ENCODE measurements at regions not wholly inside any gene's neighbourhood (a gene's known extent, or its start where the extent isn't known, plus 50 kb on each side); places are given as distances from the start of the nearest gene placed in this dataset.

DNA sequence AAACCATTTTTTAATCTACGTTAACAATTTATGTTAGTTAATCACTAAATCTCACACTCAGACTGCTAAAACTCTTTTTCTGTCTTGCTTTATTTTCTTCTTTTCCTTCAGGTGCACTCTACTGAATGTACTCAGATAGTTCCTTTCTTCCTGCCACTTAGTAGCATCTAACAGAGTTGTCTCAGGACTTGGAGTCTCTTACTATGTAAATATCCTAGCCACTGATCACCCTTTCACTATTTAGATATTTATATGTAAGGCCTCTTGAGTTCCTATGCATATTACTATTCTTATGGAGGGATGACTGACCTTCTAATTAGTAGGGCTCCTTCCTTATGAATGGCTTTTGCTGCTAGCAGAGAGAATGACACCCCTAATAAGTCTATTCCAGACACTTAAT, 586.3 kb downstream of the RERGL start:
- Histone ChIP-seq H3K79me2 (no peaks in the 10 kb centered on the region), H3K9me3 (ENCODE audit: control insufficient read depth, low read length) (no peaks in the 10 kb centered on the region), H3K27me3 (ENCODE audit: control insufficient read depth, insufficient read depth, low read length) (no peaks in the 10 kb centered on the region), H3K4me2 (ENCODE audit: low read length) (no peak overlapping the region), H2AFZ (no peak overlapping the region), H3K4me1 (no peaks in the 10 kb centered on the region), H3K9ac (no peak overlapping the region), H3K27ac (no peak overlapping the region), H3K4me3 (ENCODE audit: low read depth, low read length) (no peak overlapping the region), H3K36me3 (ENCODE audit: control insufficient read depth, insufficient read depth, low read length) (no peaks in the 10 kb centered on the region)
- TF ChIP-seq, protein P1, sequence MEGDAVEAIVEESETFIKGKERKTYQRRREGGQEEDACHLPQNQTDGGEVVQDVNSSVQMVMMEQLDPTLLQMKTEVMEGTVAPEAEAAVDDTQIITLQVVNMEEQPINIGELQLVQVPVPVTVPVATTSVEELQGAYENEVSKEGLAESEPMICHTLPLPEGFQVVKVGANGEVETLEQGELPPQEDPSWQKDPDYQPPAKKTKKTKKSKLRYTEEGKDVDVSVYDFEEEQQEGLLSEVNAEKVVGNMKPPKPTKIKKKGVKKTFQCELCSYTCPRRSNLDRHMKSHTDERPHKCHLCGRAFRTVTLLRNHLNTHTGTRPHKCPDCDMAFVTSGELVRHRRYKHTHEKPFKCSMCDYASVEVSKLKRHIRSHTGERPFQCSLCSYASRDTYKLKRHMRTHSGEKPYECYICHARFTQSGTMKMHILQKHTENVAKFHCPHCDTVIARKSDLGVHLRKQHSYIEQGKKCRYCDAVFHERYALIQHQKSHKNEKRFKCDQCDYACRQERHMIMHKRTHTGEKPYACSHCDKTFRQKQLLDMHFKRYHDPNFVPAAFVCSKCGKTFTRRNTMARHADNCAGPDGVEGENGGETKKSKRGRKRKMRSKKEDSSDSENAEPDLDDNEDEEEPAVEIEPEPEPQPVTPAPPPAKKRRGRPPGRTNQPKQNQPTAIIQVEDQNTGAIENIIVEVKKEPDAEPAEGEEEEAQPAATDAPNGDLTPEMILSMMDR (IDR thresholded peaks at IDR 0.05): no peak

DNA sequence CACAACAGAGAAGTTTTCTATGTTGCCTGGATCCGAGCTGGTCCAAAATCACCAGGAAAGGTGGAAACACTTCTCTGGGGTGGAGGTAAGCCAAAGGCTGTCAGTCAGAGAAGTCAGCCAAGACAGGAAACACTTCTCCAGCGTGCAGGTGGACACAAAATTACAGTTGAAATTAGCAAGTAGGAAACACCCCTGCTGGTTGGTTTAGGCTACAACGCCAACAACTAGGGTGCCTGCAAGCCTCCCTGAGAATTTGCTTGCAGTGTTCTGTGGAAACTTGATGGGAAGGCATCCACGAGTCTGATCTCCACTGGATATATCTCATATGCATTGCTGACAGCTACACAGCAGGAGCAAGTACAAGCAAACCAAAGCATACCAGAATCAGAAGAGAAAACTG, 600.5 kb downstream of the RERGL start:
- H2AFZ ChIP-seq: no peak overlapping the region
- no peak overlapping the region for H3K9ac ChIP-seq
- no peaks in the 10 kb centered on the region for H3K4me1 ChIP-seq
- no peaks in the 10 kb centered on the region for H3K36me3 ChIP-seq (ENCODE audit: control insufficient read depth, insufficient read depth, low read length)
- no peak overlapping the region for H3K27ac ChIP-seq
- no peaks in the 10 kb centered on the region for H3K79me2 ChIP-seq
- H3K9me3 ChIP-seq (ENCODE audit: control insufficient read depth, low read length): no peaks in the 10 kb centered on the region
- H3K4me2 ChIP-seq (ENCODE audit: low read length): no peak overlapping the region
- H3K27me3 ChIP-seq (ENCODE audit: control insufficient read depth, insufficient read depth, low read length): no peaks in the 10 kb centered on the region
- H3K4me3 ChIP-seq (ENCODE audit: low read depth, low read length): no peak overlapping the region
- TF ChIP-seq, protein P1 (IDR thresholded peaks at IDR 0.05): no peak

GRCh38 chr12:17478908-17479673, 610.9 kb downstream of the RERGL start:
- Histone ChIP-seq H3K9me3 (ENCODE audit: control insufficient read depth, low read length) (no peaks in the 10 kb centered on the region), H3K4me3 (ENCODE audit: low read depth, low read length) (no peak overlapping the region), H3K9ac (no peak overlapping the region), H3K4me1 (no peaks in the 10 kb centered on the region), H3K27ac (no peak overlapping the region), H3K4me2 (ENCODE audit: low read length) (no peak overlapping the region), H2AFZ (no peak overlapping the region), H3K79me2 (no peaks in the 10 kb centered on the region), H3K36me3 (ENCODE audit: control insufficient read depth, insufficient read depth, low read length) (no peaks in the 10 kb centered on the region), H3K27me3 (ENCODE audit: control insufficient read depth, insufficient read depth, low read length) (no peaks in the 10 kb centered on the region)
- TF ChIP-seq, protein P1 (IDR thresholded peaks at IDR 0.05): no peak

DNA sequence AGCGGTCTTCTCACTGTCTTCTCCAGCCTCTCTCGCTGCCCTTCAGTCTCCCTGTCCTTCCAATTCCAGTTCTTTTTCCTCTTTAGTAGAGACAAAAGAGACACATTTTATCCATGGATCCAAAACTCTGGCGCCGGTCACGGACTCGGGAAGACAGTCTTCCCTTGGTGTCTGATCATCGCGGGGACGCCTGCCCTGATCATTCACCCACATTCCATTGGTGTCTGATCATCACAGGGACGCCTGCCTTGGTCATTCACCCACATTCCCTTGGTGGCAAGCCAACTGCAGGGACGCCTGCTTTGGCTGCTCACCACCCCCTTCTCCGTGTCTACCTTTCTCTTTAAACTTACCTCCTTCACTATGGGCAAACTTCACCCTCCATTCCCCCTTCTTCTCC, 619.5 kb downstream of the RERGL start:
- Histone ChIP-seq H3K36me3 (ENCODE audit: control insufficient read depth, insufficient read depth, low read length) (no peaks in the 10 kb centered on the region), H3K9ac (no peak overlapping the region), H3K4me2 (ENCODE audit: low read length) (no peak overlapping the region), H3K27me3 (ENCODE audit: control insufficient read depth, insufficient read depth, low read length) (no peaks in the 10 kb centered on the region), H3K4me1 (no peaks in the 10 kb centered on the region), H3K9me3 (ENCODE audit: control insufficient read depth, low read length) (no peaks in the 10 kb centered on the region), H3K4me3 (ENCODE audit: low read depth, low read length) (no peak overlapping the region), H3K27ac (no peak overlapping the region), H3K79me2 (no peaks in the 10 kb centered on the region), H2AFZ (no peak overlapping the region)
- TF ChIP-seq, protein P1 (IDR thresholded peaks at IDR 0.05): no peak

DNA sequence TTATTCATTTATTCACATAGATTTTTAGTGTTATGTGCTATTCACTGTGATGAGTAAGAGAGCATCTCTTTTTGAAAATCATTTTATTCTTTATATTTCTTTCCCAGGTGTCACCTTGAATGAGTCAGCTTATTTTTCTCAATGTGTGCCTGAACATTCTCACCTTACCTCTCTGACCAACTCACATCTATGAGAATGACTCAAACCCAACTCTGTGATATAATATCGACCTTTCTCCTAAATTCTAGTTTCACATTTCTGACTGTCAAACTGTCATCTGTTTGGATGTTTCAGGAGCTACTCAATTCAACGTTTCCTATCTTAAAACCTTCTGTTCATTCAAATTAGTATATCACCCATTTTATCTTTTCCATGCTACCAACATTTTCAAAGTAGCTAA, 630.8 kb downstream of the RERGL start:
- Histone ChIP-seq H3K9me3 (ENCODE audit: control insufficient read depth, low read length) (no peaks in the 10 kb centered on the region), H3K36me3 (ENCODE audit: control insufficient read depth, insufficient read depth, low read length) (no peaks in the 10 kb centered on the region), H3K9ac (no peak overlapping the region), H3K4me2 (ENCODE audit: low read length) (no peak overlapping the region), H3K27ac (no peak overlapping the region), H3K79me2 (no peaks in the 10 kb centered on the region), H3K4me1 (no peaks in the 10 kb centered on the region), H3K4me3 (ENCODE audit: low read depth, low read length) (no peak overlapping the region), H2AFZ (no peak overlapping the region), H3K27me3 (ENCODE audit: control insufficient read depth, insufficient read depth, low read length) (no peaks in the 10 kb centered on the region)
- TF ChIP-seq, protein P1 (IDR thresholded peaks at IDR 0.05): no peak

All from parathyroid adenoma (tissue), 2 donors.